LNCaP clone FGC (cell line): ENCODE measurements at regions not wholly inside any gene's neighbourhood (a gene's known extent, or its start where the extent isn't known, plus 50 kb on each side); places are given as distances from the start of the nearest gene placed in this dataset.

Experiments
- DNase-seq: peaks from one replicate; pipeline ENCODE4 v3.0.0-alpha.2; 2011; ENCODE audit warnings: low read depth
- H3K4me3 ChIP-seq: 2 replicates; pipeline ENCODE4 v1.5.1; 2011; ENCODE audit warnings: mild to moderate bottlenecking, low read depth, low read length, control low read depth
- TF ChIP-seq, protein P1 (sequence below): IDR thresholded peaks from 2 replicates; pipeline ENCODE4 v1.5.1; 2012; ENCODE audit warnings: mild to moderate bottlenecking; ENCODE audit not compliant: control insufficient read depth, insufficient read depth; ENCODE audit errors: extremely low read depth

DNA sequence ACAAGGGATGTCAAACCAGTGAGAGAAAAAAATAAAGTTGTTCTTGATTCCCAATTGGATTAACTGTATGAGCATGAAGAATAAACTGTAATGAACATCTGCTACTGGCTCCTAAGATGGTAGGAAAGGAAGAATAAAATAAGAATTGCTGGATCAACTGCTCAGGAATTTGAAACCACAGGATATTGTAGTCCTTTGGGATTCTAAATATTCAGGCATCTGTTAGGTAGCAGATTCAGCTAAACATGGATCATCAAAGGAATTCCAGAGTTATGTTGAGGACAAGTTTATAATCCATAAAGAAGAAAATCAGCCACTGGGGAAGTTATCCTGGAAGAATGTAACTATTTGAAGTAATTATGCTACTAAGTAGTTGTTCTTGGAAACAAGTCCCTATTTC, 65.8 kb downstream of the ISL1 start:
- H3K4me3 ChIP-seq: no peak overlapping the region
- no peak for DNase-seq
- TF ChIP-seq, protein P1, sequence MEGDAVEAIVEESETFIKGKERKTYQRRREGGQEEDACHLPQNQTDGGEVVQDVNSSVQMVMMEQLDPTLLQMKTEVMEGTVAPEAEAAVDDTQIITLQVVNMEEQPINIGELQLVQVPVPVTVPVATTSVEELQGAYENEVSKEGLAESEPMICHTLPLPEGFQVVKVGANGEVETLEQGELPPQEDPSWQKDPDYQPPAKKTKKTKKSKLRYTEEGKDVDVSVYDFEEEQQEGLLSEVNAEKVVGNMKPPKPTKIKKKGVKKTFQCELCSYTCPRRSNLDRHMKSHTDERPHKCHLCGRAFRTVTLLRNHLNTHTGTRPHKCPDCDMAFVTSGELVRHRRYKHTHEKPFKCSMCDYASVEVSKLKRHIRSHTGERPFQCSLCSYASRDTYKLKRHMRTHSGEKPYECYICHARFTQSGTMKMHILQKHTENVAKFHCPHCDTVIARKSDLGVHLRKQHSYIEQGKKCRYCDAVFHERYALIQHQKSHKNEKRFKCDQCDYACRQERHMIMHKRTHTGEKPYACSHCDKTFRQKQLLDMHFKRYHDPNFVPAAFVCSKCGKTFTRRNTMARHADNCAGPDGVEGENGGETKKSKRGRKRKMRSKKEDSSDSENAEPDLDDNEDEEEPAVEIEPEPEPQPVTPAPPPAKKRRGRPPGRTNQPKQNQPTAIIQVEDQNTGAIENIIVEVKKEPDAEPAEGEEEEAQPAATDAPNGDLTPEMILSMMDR: no peak

DNA sequence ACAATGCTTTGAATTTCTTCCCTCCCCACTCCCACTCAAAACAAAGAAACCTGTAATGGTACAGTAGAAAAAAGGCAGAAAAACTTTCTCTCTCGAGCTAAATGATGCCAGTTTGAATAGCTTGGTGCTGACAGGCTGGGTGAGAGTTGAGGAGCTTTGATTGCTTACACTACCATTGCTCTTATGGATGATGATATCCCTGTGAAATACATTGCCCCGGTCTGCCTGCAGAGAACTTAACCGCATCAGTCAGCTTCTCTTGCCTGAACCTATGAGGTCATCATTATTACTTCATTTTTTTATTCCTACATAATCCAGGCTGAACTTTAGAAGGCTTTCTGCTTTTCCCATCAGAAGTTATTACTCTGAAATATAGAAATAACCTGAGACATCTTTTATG, 69.3 kb downstream of the ISL1 start:
- no peak for DNase-seq
- no peak overlapping the region for H3K4me3 ChIP-seq

DNA sequence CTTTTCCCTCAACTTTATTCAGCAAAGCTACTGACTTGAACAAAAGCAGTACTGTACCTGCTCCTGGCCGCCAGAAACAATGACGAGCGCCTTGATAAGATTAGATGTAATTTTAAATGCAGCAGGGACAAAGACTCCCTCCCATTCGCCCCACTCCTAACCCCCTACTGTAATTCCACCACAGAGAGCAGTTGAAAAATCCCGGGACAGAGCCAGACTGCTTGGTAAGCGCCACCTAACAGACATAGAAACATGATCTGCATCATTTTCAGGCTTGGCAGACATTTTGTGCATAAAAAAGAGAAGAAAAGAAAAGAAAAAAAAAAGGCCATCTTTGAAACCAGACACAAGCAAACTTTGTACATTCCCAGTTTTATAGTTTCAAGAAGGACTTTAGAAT, 81.9 kb downstream of the ISL1 start:
- H3K4me3 ChIP-seq: no peak overlapping the region
- DNase-seq: no peak
- TF ChIP-seq, protein P1: no peak

More for the DNA sequence above, 69.3 kb downstream of the ISL1 start:
- TF ChIP-seq, protein P1: no peak

DNA sequence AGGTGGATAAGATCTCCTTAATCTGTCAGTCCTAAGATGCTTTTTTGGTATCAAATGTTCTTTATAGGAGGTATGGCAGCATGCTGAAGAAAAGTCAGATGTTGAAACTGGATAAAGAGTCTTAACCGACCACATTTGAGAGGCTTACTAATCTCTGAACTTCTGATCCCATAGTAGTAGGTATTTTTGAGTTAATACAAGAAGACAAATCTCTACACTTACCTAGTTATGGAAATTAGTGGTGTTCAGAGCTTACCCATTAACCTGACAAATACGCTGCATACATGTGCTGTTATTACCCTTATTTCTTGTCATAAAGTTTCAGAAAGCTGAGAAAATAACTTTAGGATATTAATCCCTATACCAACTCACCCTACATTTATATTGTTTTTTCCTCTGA, 83.0 kb downstream of the ISL1 start:
- no peak overlapping the region for H3K4me3 ChIP-seq
- TF ChIP-seq, protein P1: no peak
- no peak for DNase-seq

DNA sequence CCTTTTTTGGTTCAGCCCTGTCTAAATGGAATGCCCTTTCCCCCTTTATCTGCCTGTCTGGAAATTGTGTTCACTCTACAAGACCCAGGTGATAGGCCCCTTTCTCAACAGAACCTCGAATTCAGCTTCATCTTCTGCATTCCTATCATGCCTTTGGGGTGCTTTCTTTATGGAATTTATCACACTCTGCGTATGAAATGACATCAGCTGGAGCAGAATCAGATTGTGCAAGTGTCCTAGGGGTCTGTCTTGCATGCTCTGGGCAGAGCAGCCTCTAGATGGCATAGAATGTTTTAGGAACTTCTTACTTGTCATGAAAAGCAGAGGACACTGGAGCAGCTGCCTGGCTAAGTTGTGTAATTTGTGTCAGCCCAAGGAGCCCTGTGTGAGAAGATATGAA, 84.9 kb downstream of the ISL1 start:
- DNase-seq: no peak
- TF ChIP-seq, protein P1: no peak
- H3K4me3 ChIP-seq: no peak overlapping the region

DNA sequence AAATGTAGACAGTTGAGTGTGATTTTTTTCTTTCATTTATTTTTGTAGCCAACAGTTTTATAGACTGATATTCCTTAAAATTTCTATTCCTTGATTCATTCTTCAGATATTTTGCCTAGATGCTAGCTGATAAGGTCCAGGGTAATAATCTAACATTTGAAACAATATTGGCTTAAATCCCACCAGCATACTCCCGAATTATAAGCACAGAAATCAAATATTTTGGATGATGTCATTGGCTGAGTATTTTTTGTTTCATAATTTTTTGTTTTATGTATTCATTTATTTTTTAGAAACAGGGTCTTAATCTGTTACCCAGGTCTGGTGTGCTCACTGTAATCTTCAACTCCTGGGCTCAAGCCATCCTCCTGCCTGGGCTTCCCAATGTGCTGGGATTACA, 88.4 kb downstream of the ISL1 start:
- no peak overlapping the region for H3K4me3 ChIP-seq
- TF ChIP-seq, protein P1: no peak
- DNase-seq: no peak

DNA sequence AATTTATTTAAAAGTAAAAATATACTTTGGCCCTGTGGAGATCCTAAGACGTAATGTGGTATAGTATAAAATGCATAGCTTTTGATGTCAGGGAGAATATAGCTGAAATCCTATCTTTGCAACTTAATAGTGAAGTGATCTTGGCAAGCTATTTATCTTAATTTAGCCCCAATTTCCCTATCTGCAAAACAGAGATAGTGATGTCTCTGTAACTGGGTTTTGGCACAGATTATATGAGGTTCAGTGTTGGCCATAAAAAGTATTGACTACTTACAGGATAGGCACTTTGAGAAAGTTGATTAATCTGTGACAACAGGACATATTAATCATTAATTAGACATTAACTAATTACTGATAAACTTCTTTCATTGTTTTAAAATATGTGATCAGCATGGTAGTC, 89.2 kb downstream of the ISL1 start:
- no peak for DNase-seq
- TF ChIP-seq, protein P1: no peak

More for the DNA sequence above, 89.2 kb downstream of the ISL1 start:
- no peak overlapping the region for H3K4me3 ChIP-seq
